Cardiac fibroblast (primary cell): ENCODE measurements at regions not wholly inside any gene's neighbourhood (a gene's known extent, or its start where the extent isn't known, plus 50 kb on each side); places are given as distances from the start of the nearest gene placed in this dataset.
A peak's percentile ranks its signal among the peaks of the same experiment; 100 is the strongest.
"Not testable (repeated sequence)": the region's sequence is repeated elsewhere in the genome, so short reads cannot be mapped to it uniquely, and the experiment has no call there.

Source experiments
- DNase-seq, 2 donors: peaks; one replicate each; pipeline versions ENCODE4 v3.0.0 to v3.0.0-alpha.2; 2010; ENCODE audit warnings: low read depth in 2 of 2
- H3K4me3 ChIP-seq, 2 donors: replicated peaks in 1 of 2; 1 replicate in 1 of 2; 2 replicates in 1 of 2; pipeline ENCODE4 v1.5.1; 2011; ENCODE audit warnings: low read depth in 2 of 2, low read length in 2 of 2, mild to moderate bottlenecking in 2 of 2, moderate library complexity in 1 of 2
- CTCF ChIP-seq: IDR thresholded peaks from one replicate; pipeline ENCODE4 v1.5.1; 2011; ENCODE audit warnings: low read depth, mild to moderate bottlenecking, low read length, inconsistent platforms

- H3K4me3 ChIP-seq: no peak overlapping the region
- DNase-seq: no peak
- TF ChIP-seq CTCF: no peak
These were observed 111.1 kb downstream of the ZNF330 start for GRCh38 chr4:141331534-141332358.

GRCh38 chr4:141332359-141333181 lies 111.9 kb downstream of the ZNF330 start:
- not testable (repeated sequence) for DNase-seq, H3K4me3 ChIP-seq

- peak; percentile 81 to 83 for DNase-seq
- peak overlapping the region; percentile 25 to 29 for H3K4me3 ChIP-seq
These were observed 112.9 kb downstream of the ZNF330 start for GRCh38 chr4:141333456-141334230.

- no peak for TF ChIP-seq CTCF
- H3K4me3 ChIP-seq: no peak overlapping the region
- DNase-seq: no peak
These were observed 114.5 kb downstream of the ZNF330 start for GRCh38 chr4:141335166-141335565.

GRCh38 chr4:141338238-141338637 lies 117.5 kb downstream of the ZNF330 start:
- H3K4me3 ChIP-seq: no peak overlapping the region
- no peak for DNase-seq
- no peak for TF ChIP-seq CTCF

GRCh38 chr4:141339391-141339790 lies 118.7 kb downstream of the ZNF330 start:
- DNase-seq: no peak
- H3K4me3 ChIP-seq: no peak overlapping the region
- TF ChIP-seq CTCF: no peak

- TF ChIP-seq CTCF: no peak
- H3K4me3 ChIP-seq: no peak overlapping the region
- peak in 1 of 2 donors; percentile 43 for DNase-seq
These were observed 119.3 kb downstream of the ZNF330 start for GRCh38 chr4:141339966-141340365.
